Epithelial cell of esophagus (primary cell): ENCODE measurements at regions not wholly inside any gene's neighbourhood (a gene's known extent, or its start where the extent isn't known, plus 50 kb on each side); places are given as distances from the start of the nearest gene placed in this dataset.
A peak's percentile ranks its signal among the peaks of the same experiment; 100 is the strongest.

Experiments used
- DNase-seq: peaks from one replicate; pipeline ENCODE4 v3.0.0; 2010; ENCODE audit warnings: low read depth
- H3K4me3 ChIP-seq: 2 replicates; pipeline ENCODE4 v1.5.1; 2011; ENCODE audit warnings: mild to moderate bottlenecking, low read length, control low read depth
- TF ChIP-seq, protein P1 (sequence below): IDR thresholded peaks from 2 replicates; pipeline ENCODE4 v1.5.1; 2011; ENCODE audit warnings: low read depth, mild to moderate bottlenecking, low read length, control low read depth, inconsistent platforms; ENCODE audit not compliant: insufficient read depth; ENCODE audit errors: missing control alignments

DNA sequence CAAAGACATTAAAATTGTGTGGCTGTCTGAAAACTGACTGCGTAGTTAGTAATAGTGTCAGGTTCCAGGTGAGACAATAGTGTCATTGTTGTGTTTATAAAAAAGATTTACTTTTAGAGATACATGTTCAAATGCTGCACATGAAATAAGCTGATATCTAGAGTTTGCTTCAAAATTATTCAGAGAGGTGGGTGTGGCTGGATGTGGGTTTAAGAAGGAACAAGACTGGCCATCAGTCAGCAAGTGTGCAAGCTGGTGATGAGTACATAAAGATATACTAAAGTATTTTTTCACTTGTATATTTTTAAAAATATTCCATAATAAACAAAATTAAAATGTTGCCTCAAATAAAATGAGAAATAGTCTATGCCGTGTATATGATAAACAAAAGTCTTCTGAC lies 190.6 kb downstream of the ARRDC4 start:
- DNase-seq: no peak
- TF ChIP-seq, protein P1, sequence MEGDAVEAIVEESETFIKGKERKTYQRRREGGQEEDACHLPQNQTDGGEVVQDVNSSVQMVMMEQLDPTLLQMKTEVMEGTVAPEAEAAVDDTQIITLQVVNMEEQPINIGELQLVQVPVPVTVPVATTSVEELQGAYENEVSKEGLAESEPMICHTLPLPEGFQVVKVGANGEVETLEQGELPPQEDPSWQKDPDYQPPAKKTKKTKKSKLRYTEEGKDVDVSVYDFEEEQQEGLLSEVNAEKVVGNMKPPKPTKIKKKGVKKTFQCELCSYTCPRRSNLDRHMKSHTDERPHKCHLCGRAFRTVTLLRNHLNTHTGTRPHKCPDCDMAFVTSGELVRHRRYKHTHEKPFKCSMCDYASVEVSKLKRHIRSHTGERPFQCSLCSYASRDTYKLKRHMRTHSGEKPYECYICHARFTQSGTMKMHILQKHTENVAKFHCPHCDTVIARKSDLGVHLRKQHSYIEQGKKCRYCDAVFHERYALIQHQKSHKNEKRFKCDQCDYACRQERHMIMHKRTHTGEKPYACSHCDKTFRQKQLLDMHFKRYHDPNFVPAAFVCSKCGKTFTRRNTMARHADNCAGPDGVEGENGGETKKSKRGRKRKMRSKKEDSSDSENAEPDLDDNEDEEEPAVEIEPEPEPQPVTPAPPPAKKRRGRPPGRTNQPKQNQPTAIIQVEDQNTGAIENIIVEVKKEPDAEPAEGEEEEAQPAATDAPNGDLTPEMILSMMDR: no peak
- no peak overlapping the region for H3K4me3 ChIP-seq

DNA sequence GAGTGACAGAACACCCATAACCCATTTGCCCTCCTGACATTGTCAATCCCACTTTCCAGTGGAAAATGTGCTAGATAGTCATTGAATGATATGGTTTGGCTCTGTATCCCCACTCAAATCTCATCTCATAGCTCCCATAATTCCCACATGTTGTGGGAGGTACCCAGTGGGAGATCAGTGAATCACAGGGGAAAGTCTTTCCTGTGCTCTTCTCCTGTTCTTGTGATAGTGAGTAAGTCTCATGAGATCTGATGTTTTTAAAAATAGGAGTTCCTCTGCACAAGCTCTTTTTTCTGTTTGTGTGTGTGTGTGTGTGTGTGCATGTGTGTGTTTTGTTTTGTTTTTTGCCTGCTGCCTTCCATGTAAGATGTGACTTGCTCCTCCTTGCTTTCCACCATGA lies 191.7 kb downstream of the ARRDC4 start:
- TF ChIP-seq, protein P1: no peak
- H3K4me3 ChIP-seq: no peak overlapping the region
- no peak for DNase-seq

DNA sequence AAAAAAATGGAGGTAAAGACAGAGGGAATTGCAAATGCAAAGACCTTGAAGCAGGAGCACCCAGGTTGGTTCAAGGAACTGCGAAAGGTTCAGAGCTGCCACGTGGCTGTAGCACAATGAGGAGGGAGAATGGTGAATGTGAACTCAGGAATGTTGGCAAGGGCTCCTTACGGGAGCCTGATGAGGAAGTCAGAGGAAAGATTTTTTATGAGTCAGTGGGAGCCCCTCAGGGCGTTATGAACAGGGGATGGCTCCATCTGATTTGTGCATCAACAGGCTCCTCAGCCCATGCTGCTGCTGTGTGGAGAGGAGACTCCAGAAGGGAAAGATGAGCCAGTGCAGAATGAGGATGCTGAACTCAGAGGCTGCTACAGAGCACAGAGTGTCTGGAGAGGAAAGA lies 194.4 kb downstream of the ARRDC4 start:
- TF ChIP-seq, protein P1: no peak
- DNase-seq: peak; percentile 98
- no peak overlapping the region for H3K4me3 ChIP-seq

DNA sequence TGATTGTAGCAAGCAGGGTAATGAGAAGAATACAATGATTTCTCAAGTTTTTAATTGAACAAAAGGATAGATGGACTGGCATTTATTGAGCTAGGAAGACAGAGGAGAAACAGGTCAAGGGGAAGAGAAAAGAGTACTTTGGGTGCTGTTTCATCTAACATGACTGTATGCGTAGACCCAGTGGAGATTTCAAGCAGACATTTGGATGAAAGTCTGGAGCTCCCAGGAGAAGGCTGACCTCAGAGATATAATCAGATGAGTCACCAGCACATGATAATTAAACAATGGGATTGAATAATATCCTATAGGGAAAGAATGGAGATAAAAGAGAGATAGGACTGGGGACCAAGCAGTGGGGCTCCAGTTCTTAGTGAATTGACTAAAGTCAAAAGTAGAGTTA lies 194.9 kb downstream of the ARRDC4 start:
- peak; percentile 50 for DNase-seq
- H3K4me3 ChIP-seq: no peak overlapping the region
- TF ChIP-seq, protein P1: no peak

DNA sequence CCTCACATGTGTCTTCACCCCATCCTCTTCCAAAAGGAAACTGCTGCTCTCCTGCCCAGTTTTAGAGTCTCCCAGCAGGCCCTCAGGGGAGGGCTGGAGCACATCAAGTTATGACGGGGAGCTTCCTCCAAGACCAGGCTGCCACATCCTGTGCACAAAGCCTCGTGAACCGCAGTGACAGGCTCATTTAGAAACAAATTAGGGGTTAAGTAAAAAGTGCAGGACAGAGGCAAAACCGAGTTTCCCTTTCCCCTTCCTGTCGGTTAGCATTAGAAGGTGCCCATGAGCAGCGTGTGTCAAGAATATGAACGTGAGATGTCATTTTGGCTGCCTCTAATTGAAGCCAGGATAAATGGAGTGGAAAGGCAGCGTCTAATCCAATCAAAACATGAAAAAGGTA lies 199.7 kb downstream of the ARRDC4 start:
- TF ChIP-seq, protein P1: no peak
- no peak overlapping the region for H3K4me3 ChIP-seq
- DNase-seq: no peak

DNA sequence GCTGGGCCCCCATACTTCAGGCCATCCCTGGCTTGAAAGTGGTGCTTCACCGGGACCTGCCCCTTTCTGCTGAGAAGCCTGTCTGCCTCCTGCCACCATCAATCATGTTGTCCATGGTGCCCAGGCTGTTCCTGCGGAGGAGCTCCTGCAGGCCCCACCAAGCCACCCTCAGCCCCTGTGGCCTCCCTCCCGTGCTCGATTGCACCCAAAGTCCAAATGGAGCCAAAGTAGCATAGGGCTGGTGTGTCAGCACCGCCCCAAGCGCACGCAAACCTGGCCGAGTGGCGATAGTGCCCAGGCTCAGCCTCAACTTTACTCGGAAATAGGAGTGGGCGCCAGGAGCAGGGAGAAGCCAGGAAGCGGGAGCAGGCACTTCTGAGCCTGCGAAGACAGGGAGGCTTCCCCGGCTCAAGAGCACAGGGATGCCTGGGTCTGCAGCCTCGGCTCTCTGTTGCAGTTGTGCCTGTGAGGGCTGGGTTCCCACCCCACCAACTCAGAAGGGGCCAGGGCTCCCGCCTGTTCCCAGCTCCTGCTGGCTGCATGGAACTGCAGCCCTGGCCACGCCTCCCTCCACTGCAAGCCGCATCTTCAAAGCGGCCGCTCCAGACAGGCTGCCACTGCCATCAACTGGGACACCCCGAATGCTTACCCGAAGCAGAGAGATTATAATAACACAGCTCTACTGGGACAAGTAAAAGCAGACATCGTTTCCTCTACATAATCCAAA lies 203.0 kb downstream of the ARRDC4 start:
- no peak for DNase-seq
- no peak overlapping the region for H3K4me3 ChIP-seq
- TF ChIP-seq, protein P1: no peak

DNA sequence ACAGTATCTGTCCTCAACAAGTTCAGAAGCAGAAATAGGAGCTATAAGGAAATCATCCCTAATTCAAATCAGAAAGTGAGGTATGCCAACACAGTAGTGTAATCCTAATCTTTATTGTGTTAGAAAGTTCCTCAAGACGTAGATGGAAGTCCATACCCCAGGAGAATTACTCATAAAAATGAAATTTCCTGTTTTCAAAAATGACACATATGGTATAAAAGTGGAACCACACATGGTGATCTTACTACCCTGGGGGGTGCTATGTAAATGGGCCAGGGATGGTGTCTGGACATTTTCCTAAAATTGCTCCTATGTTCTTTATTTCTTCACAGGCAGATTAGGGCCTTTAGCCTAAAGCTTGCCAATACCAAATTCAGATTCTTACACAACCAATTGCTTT lies 204.1 kb downstream of the ARRDC4 start:
- peak; percentile 49 for DNase-seq
- H3K4me3 ChIP-seq: no peak overlapping the region
- TF ChIP-seq, protein P1: no peak
